Right ventricle myocardium superior (tissue), 1 donor: ENCODE measurements at regions not wholly inside any gene's neighbourhood (a gene's known extent, or its start where the extent isn't known, plus 50 kb on each side); places are given as distances from the start of the nearest gene placed in this dataset.

Source experiments
- ATAC-seq: fragments of 200-7000 bp; cut with Tn5 transposase; one replicate; pipeline ENCODE4 v1.9.1; 2020; ENCODE audit warnings: mild to moderate bottlenecking; ENCODE audit not compliant: poor library complexity
- DNase-seq: peaks from one replicate; pipeline ENCODE4 v3.0.0-alpha.2; 2020
- intact Hi-C: fragments of 100-400 bp; cut with DNase I; formaldehyde crosslinking; loops from one replicate; pipeline ENCODE4 v1.11.2; 2022
- donor health status: DM: no; HTN: yes; CAD: no; lungs with severe emphysema.

DNA sequence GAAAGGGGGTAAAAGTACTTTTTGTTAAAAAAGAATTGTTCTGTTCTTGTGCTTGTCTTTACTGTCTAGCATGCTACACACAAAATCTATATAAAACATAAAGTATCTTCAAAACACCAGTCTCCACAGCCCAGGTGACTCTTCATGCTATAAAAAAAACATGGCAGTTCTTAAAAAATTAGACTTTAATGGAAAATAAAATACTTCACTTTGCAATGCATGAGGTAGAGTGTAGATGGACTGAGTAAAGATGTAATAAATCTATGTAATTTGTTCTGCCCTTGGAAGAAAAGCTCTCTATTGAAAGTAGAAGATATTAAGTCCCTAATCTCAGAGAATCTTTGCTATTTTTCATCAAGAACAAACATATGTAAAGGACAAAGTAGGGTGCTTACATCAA lies 425.4 kb downstream of the NOVA1 start:
- ATAC-seq (no peak), DNase-seq (no peak)
- intact Hi-C loops, result no loop called here

DNA sequence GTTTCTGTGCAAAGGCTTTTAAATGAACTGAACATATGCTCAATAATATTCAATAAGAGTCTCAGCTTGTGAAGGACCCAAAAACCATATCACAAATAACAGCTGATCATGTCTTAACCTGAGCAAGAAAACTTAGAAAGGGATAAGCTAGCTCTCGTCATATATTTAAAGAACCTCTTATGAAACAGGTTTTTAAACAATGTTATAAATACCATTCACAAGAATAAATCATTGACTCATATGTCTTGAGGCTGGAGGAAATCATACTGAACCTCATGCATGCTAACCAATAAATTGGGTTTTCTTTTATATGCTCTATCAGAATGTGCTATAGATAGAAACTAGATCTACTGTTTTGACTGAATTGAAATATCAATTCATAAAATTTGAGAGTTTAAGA lies 426.9 kb downstream of the NOVA1 start:
- no peak for ATAC-seq
- intact Hi-C loops, result no loop called here
- no peak for DNase-seq

DNA sequence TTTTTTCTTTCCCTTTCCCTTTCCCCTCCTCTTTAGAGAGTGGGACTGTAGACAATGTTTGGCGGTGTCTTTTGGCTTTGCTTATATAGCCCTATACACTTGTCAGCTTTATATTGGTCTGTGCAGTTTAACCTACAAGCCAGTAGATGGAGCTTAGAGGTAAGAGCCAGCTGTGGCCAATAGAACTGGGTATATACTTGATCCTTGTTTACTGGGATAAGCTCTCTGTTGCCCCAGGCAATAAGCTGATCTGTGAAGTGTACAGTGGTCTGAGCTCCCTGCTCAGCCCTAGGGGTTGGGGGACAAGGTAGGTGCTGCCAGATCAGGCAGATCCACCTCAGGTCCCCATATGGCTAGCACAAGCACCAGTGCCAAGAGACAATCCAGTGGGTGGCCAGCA lies 434.1 kb downstream of the NOVA1 start:
- DNase-seq (no peak), ATAC-seq (no peak)
- intact Hi-C loops, result no loop called here

DNA sequence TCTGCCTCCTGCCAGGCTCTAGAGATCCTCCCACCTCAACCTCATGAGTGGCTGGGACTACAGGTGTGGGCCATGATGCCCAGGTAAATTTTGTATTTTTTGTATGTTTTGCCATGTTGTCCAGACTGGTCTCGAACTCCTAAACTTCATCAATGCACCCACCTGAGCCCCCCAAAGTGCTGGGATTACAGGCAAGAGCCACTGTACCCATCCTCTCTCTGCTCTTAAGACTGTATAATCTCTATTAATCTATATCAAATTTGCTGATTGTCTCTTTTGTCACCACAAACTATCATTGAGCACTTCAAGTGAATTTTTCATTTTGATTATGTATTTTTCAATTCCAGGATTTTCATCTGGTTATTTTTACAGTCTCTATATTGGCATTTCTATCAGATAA lies 440.3 kb downstream of the NOVA1 start:
- ATAC-seq (no peak), DNase-seq (no peak)
- intact Hi-C loops, result no loop called here

DNA sequence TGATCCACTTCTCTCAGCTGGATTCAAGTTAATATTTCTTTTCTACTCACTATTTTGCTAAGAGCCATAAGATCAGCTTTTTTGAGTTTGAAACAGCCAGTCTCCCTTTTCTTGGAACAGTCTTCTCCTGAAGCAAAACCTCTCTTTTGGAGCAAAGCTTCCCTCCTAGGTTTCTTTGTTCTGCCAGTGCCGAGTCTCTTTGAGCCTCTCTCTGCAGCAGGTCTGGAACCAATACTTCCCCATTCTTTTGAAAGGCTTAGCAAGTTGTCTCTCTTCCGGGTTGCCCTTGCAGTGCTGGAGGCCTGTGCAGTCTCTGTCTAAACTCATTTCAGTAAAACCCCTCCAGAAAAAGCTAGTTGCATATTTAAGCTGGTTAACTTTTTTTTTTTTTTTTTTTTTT lies 454.8 kb downstream of the NOVA1 start:
- intact Hi-C loops, result no loop called here
- ATAC-seq (no peak), DNase-seq (no peak)

DNA sequence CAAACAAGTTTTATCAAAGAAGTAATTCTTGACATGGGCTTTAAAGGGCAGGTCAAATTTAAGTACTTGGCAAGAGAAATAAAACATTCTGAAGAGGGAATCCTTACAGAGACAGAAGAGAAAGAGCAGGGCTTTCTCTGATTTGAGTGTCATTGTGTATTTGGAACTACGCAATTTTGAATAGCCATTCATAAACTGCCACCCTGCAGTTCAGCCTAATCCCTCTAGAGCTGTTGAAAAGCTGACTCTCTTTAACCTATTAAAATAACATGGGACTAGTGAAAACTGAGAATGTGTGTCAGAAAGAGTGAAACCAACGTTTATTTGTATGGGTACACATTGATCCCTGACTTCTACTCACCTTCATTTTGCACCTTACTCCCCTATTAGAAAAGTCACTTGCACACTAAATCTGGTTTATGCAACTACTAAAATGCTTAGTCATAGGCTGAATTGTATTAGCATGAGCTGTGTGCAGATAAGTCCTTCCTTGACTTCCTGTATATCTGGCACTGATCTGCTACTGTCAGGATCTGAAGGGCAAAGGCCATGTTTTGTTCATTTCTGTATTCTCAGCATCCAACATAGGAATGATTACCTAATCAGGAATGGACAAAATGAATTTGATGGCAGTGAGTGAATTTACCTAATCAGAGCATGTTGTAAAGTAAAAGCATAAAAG lies 458.9 kb downstream of the NOVA1 start:
- intact Hi-C loops, result no loop called here
- DNase-seq (no peak), ATAC-seq (no peak)

DNA sequence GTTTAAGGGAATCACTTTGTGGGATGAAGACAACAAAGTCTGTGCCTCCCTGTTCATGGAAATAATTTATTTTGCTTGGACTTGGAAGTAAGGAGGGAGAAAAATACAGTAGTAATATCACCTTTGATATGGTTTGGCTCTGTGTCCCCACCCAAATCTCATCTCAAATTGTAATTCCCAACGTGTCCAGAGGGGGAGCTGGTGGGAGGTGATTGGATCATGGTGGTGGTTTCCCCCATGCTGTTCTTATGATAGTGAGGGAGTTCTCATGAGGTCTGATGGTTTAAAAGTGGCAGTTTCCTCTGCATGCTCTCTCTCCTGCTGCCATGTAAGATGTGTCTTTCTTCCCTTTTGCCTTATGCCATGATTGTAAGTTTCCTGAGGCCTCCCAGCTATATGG lies 460.7 kb downstream of the NOVA1 start:
- intact Hi-C loops, result no loop called here
- no peak for DNase-seq
- no peak for ATAC-seq

DNA sequence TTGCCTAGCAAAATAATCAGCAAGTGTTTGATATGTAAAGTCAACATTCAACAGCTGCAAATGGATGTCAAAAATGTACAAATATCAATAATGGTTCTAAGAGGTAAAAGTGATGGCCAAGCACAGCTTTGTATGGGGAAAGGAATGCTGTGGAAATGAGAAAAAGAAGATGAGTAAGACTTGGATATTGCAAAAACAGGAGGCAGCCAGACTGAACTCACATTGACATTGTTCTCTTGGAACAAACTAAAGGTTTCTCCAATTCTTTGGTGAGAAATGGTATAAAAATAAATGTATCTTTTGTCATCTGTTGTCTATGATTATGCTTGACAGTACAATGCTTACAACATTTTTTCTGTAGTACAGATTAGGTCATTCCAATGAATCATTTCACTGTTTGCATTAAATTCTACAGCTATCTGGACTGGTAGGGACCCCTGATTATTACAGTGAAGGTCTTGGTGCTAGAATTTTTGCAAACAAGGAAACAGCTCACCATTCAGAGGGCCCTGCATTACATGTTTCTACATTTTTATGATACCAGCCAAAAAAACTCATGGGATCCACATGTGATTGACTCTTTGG lies 465.7 kb downstream of the NOVA1 start:
- intact Hi-C loops, result no loop called here
- DNase-seq (no peak), ATAC-seq (no peak)

DNA sequence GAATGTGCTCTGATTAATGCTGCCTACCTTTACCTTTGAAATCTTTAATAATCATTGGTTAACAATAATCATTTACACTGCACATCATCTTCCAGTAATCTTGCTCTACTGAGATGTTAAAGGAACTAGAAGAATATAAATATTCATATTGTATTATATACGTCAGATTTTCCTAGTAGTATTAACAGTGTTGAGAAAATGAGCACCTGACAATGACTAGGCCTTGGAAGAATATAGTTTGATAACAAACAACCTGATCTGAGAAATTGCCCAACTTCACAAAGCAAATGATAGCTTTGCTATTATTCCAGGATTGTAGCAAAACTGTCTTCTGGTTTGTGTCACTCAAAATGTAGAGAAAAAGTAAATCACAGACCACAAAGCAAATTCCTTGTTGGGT lies 467.1 kb downstream of the NOVA1 start:
- intact Hi-C loops, result no loop called here
- DNase-seq (no peak), ATAC-seq (no peak)

DNA sequence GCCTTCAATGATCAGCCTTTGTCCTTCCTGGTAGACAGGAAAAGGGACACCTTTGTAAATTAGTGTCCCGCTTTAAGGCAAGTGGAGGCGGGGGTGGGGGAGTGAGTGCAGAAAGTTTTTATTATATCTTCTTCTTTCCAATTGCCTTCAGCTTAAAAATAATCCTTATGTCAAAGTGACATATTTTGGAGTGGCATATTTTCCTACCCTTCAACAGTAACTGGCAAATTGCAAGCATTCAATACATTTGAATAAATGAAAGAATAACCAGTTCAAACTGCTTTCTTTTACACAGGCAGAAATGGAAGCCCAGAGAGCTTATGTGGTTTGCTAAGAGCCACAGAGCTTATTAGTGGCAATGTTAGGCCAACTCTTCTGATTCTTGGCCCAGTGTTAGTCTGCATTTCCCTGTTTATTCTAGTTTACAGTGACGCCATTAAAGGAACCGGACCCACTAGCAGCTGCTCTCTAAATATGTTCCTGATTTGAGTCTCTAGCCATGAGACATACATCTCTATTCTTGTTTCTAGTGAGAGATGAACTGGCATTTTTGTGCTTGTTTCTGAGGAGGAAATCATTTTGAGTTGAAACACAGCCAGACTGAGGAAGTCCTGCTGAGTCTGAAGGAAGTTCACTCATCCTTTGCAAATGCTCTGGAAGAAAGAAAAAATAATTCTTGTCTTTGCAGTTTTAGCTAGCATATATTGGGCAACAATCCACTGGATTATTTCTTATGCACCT lies 468.7 kb downstream of the NOVA1 start:
- intact Hi-C loops, result no loop called here
- DNase-seq (no peak), ATAC-seq (no peak)

DNA sequence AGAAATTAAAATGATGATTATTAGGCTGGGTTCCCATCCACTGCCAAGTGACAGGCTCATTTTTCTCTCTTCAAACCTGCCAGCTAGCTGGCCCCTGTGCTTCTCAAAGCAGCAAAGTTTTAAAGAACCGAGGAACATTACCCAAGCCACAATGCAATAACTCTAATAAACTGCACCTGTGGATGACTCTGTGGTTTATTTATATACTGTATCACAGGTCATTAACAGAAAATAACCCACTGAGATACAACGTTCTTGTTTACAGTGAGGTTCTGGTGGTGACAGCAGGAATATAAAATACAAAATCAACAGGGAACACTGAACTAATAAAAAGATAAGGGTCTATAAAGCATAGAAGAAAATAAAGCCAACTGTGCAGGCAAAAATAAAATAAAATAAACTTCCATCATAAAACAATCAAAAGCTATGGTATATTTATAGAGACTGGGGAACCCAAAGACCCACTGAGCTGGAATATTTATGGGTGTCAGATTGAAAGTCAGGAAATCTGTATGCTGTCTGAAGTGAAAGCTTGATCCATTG lies 472.9 kb downstream of the NOVA1 start:
- DNase-seq (no peak), ATAC-seq (no peak)
- intact Hi-C loops, result no loop called here

DNA sequence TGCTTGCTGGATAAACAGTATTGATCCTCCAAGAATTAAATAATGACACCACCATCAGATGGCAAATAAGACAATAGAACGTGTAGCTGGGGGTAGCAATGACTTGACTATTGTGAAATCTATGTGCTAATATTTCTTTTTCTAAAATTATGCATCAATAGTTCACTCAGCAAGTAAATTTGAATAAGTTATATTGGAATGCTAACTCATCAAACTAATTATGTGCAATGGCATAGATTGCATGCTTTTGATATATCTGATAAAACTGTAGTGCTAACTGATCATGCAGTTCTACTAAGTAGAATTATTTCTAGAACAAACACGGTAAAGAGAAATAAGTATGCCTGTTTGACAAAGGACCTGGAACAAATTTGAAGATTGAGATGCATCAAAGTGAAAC lies 474.4 kb downstream of the NOVA1 start:
- intact Hi-C loops, result no loop called here
- ATAC-seq (no peak), DNase-seq (no peak)

DNA sequence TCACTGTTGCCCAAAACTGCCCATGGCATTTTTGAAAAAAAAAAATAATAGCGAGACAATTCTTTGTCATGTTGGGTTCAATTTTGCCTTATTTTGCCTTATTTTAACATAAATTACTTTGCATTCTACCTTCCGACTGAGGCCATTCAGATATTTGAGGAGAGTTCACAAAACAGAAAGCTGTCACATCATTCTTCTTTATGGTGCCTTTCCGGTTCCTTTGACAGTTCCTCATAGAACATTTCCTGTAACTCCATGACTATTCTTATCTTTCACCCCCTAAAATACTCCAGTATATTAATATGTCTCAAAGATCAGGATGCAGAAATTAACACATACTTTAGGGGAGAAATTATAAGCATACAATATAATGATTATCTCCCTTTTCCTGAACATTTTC lies 476.7 kb downstream of the NOVA1 start:
- no peak for DNase-seq
- intact Hi-C loops, result no loop called here
- no peak for ATAC-seq

DNA sequence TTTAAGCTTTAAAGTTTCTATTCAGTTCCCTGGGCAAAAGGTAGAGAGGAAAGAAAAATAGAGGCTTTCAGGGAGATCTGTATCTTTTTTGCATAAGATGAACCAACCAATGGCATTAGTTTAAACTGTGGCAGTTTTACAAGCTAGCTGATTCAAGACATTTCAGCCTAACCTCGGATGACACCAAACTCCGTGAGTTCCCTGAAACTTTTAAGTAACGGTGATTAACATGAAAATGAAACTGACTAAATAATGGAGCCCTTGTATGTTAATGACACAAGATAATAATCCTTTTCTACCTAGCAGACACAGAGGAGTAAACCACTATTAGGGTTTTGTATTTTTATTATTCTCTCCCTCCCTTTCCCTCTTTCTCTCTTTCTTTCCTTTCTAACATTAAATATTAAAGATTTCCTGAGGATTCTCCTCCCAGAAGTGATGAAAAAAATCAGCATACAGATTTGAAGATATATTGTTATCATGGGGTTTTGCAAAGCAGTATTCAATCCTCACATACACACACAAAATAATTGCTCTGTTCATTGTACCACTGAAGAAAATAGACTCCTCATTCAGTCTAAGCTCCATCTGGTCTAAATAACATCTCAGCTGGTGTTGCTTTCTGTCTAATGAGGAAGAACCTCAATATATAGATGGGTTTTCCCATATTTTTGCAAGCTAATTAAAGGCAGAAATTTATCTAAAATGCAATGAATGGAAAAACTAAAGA lies 483.8 kb downstream of the NOVA1 start:
- ATAC-seq (no peak), DNase-seq (no peak)
- intact Hi-C loops, result no loop called here

DNA sequence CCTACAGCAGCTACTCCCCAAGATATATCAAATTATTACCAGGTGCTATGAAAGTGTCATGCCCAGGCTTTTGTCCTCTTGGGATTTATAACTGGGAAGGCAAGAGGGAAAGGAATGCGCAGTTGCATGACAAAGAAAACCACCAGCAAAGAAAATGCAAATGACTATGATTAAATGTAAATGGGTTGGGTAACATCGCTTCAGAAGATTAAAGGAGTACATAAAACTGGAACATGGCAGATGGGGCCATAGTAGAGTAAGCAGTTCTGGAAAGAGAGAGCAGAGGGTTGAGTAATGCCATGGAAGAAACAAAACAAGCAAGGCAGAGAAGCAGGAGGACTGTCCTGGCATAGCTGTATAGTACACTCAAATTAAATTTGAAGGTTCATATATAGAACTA lies 493.1 kb downstream of the NOVA1 start:
- ATAC-seq, result no peak
- no peak for DNase-seq
- intact Hi-C loops, result no loop called here

DNA sequence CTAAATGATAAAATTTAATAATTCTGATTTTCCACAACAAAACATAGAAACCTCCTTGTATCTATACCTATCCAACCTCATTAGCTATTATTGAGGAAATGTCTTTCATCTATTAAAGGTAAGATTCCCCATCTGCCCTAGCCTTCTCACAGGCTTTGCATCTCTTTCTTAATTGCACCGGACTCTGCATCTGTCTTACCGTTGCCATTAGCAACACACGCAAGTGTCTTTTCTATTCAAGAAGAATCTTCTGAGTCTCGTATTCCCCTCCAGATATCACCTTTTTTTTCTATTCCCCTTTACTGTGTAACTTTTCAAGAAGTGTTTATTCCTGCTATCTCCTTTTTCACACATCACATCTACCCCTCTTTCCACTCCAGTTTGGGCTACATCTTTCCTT lies 500.0 kb downstream of the NOVA1 start:
- ATAC-seq (no peak), DNase-seq (no peak)
- intact Hi-C loops, result no loop called here

DNA sequence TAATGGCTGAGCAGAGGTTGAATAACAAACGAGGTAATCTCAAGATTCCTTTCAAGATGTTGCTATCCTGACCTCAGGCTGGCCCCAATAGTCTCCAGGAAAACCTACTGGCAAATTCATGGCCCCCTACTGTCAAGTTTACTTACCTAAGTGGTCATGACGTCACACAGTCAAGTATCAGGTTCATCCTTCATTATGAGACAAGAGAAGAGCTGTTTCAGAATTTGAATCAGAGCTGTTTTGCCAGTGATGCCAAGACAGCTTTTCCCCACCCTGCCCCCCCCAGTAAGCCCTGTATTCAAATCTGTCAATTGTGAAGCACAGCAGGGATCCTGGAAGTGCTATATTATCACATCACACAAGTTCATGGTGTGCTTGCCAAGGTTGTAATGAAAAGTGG lies 509.6 kb downstream of the NOVA1 start:
- no peak for DNase-seq
- no peak for ATAC-seq
- intact Hi-C loops, result no loop called here

DNA sequence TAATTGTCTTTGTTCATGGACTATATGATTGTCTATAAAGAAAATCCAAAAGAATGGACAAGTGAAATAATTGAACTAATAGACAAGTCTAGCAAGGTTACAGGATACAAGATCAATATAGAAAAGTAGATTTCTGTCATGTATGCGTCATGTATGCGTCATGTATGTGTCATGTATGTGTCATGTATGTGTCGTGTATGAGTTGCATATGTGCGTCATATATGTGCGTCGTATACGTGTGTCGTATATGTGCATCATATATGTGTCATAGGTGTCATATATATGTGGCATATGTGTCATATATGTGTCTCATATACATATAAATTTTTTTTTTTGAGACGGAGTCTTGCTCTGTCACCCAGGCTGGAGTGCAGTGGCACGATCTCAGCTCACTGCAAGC lies 516.8 kb downstream of the NOVA1 start:
- ATAC-seq (no peak), DNase-seq (no peak)
- intact Hi-C loops, result no loop called here

DNA sequence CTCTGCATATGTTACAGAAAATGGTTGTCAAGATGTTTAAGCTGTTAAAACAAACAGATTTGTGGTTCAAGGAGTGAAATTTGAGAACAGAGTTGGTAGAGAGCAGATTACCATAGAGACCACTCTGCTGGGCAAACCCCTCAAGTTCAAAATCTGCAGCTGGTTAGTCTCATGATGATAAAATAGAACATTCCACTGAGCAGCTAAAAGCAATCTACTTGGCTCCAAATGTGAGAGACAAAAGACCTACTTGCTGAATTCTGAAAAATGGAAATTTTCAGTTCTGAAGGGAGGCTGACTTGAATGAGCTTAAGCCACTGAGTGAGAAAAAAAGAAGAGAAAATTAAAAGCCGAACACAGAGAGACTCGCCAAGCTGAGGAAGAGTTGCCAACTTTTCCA lies 519.3 kb downstream of the NOVA1 start:
- intact Hi-C loops, result no loop called here
- ATAC-seq (no peak), DNase-seq (no peak)

DNA sequence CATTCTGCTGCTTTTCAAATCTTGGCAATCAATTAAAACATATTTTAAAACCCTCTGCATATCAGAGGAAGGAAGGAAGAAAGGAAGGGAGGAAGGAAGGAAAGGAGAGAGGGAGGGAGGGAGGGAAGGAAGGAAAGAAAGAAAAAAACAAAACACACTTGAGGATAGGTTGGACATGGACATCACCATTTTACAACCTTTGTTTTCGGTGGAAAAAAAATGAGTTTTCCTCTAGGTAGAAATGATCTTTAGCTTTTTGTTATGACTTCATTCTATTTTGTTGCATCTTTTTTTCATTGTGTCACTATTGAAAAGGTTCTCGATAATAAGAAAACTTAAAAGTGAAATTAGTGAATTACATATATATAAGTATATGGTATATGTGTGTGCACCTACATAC lies 522.9 kb downstream of the NOVA1 start:
- ATAC-seq (no peak), DNase-seq (no peak)
- intact Hi-C loops, result no loop called here
